ENCODE measurements at regions not wholly inside any gene's neighbourhood (a gene's known extent, or its start where the extent isn't known, plus 50 kb on each side); places are given as distances from the start of the nearest gene placed in this dataset.

DNA sequence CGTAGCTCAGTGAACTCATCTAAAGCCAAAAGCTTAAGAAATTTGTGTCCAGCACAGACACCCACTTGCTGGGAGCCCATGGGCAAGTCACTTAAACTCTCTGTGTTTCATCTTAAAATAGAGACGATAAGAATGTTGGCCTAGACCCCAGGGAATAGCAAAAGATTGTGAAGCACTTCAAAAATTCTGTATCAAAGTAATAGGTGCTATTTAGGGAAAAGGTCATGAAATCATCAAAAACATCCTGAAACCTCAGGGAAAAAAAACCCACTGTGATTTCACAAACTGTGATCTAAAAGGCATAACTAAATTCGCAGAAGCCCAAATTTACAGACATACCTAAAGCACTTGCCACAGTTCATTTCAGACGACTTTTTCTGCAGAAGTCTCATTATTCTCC is 278.3 kb downstream of the NR2F1-AS1 start:
- no peak overlapping the region for H3K4me3 ChIP-seq
- DNase-seq = no peak
- H3K27ac ChIP-seq = no peak overlapping the region
- ATAC-seq = no peak
- peaks cover 0 to 10% (median 0%) of the 10 kb centered on the region in 12 donors for H3K4me1 ChIP-seq
- intact Hi-C loops (cut with DNase I) = no loop called here
- H3K36me3 ChIP-seq = no peaks in the 10 kb centered on the region
- TF ChIP-seq POLR2A (IDR thresholded peaks at IDR 0.05) (no peak), CTCF (IDR thresholded peaks at IDR 0.05) (no peak)
- 51 to 67% (median 57%) methylated on average over 4 of the region's 4 CpGs for WGBS, 4 donors
- H3K9me3 ChIP-seq = no peaks in the 10 kb centered on the region
- no peaks in the 10 kb centered on the region for H3K27me3 ChIP-seq

- no peak for DNase-seq
- Histone ChIP-seq H3K36me3 (no peaks in the 10 kb centered on the region), H3K4me1 (peaks cover 0 to 8% (median 0%) of the 10 kb centered on the region in 12 donors), H3K27me3 (no peaks in the 10 kb centered on the region), H3K27ac (no peak overlapping the region), H3K9me3 (no peaks in the 10 kb centered on the region), H3K4me3 (no peak overlapping the region)
- no peak for ATAC-seq
- intact Hi-C loops (cut with DNase I) = no loop called here
- TF ChIP-seq POLR2A (IDR thresholded peaks at IDR 0.05) (no peak), CTCF (IDR thresholded peaks at IDR 0.05) (no peak)
These were observed 280.1 kb downstream of the NR2F1-AS1 start for GRCh38 chr5:93300945-93301344.

DNA sequence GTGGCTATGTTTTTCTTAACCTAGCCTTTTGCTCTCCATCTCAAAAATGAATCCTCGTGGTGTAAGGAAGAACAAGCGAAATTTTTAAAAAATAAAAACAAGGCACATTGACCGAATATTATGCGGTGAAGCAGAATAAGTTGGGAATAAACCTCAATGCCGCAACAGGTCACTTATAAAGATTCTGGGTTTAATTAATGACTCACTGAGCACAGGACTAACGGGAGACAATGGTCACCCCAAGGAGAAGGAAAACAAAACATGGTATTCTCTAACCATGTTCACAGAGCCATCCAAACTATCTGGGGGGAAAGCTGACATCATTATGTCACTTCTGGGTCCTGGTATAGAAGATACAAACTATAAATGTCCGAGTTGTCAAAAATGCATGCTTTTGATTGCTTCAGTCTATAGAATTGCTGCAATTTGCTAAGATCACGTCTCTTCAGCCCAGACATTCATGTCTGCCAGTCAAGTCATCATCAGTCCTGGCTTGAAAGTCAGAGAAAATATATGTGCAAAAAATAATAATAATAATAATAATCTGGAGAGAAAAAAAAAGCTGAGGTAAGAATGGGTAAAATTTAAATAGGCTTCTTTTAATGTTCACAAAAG is 280.6 kb downstream of the NR2F1-AS1 start:
- Histone ChIP-seq H3K27me3 (no peaks in the 10 kb centered on the region), H3K9me3 (no peaks in the 10 kb centered on the region), H3K4me1 (peaks cover 0 to 8% (median 0%) of the 10 kb centered on the region in 12 donors), H3K27ac (no peak overlapping the region), H3K4me3 (no peak overlapping the region), H3K36me3 (no peaks in the 10 kb centered on the region)
- DNase-seq (no peak), ATAC-seq (no peak)
- intact Hi-C loops (cut with DNase I) = no loop called here
- TF ChIP-seq POLR2A (IDR thresholded peaks at IDR 0.05) = no peak
- TF ChIP-seq CTCF (IDR thresholded peaks at IDR 0.05) = no peak
- WGBS, 4 donors = 71 to 81% (median 79%) methylated on average over 8 of the region's 8 CpGs

GRCh38 chr5:93299681-93300308 is 281.2 kb downstream of the NR2F1-AS1 start:
- intact Hi-C loops (cut with DNase I) = no loop called here
- Histone ChIP-seq H3K36me3 (no peaks in the 10 kb centered on the region), H3K27me3 (no peaks in the 10 kb centered on the region), H3K27ac (no peak overlapping the region), H3K4me3 (no peak overlapping the region), H3K9me3 (no peaks in the 10 kb centered on the region), H3K4me1 (peaks cover 0 to 8% (median 0%) of the 10 kb centered on the region in 12 donors)
- TF ChIP-seq CTCF (IDR thresholded peaks at IDR 0.05) = no peak
- no peak for TF ChIP-seq POLR2A (IDR thresholded peaks at IDR 0.05)
- 66 to 76% (median 70%) methylated on average over 6 of the region's 6 CpGs for WGBS, 4 donors
- DNase-seq (no peak), ATAC-seq (no peak)

All from heart left ventricle (tissue), 16 donors.